Spinal cord (tissue), 9 donors: ENCODE measurements at regions not wholly inside any gene's neighbourhood (a gene's known extent, or its start where the extent isn't known, plus 50 kb on each side); places are given as distances from the start of the nearest gene placed in this dataset.

ENCODE experiments used
- DNase-seq, 6 donors: peaks; one replicate each; pipeline versions ENCODE4 v3.0.0 to v3.0.0-alpha.2; 2013 to 2015; ENCODE audit warnings: low spot score in 6 of 6, low read depth in 4 of 6
- H3K27ac ChIP-seq: one replicate; pipeline ENCODE4 v1.5.1; 2013; ENCODE audit warnings: low read depth, low read length, control low read depth
- H3K27me3 ChIP-seq: one replicate; pipeline ENCODE4 v1.6.1; 2013; ENCODE audit warnings: low read length; ENCODE audit not compliant: control insufficient read depth, insufficient read depth
- H3K36me3 ChIP-seq: one replicate; pipeline ENCODE4 v1.6.1; 2013; ENCODE audit warnings: low read length; ENCODE audit not compliant: control insufficient read depth, insufficient read depth
- H3K4me1 ChIP-seq: one replicate; pipeline ENCODE4 v1.6.1; 2013; ENCODE audit warnings: low read length; ENCODE audit not compliant: control insufficient read depth, insufficient read depth
- H3K4me3 ChIP-seq: one replicate; pipeline ENCODE4 v1.5.1; 2013; ENCODE audit warnings: low read depth, low read length, control low read depth
- H3K9me3 ChIP-seq: one replicate; pipeline ENCODE4 v1.6.1; 2013; ENCODE audit warnings: low read length; ENCODE audit not compliant: control insufficient read depth, insufficient read depth
- WGBS: methylation state at CpG from one replicate; pipeline ENCODE4 v1.1.5; 2013; ENCODE audit warnings: missing lambda C conversion rate; ENCODE audit not compliant: insufficient coverage; 5-methylcytosine and 5-hydroxymethylcytosine counted together
- donor health status: healthy.

GRCh38 chr4:14138106-14138505 lies 510.6 kb upstream of the BOD1L1 start:
- DNase-seq, result peak in 2 of 6 donors; percentile 54 to 65
- no peak overlapping the region for H3K27ac ChIP-seq
- no peaks in the 10 kb centered on the region for H3K36me3 ChIP-seq
- no peaks in the 10 kb centered on the region for H3K27me3 ChIP-seq
- H3K9me3 ChIP-seq, result no peaks in the 10 kb centered on the region
- H3K4me1 ChIP-seq, result no peaks in the 10 kb centered on the region
- H3K4me3 ChIP-seq, result no peak overlapping the region

- Histone ChIP-seq H3K27ac (no peak overlapping the region), H3K4me1 (no peaks in the 10 kb centered on the region), H3K9me3 (no peaks in the 10 kb centered on the region), H3K36me3 (no peaks in the 10 kb centered on the region), H3K4me3 (no peak overlapping the region), H3K27me3 (no peaks in the 10 kb centered on the region)
- no peak for DNase-seq
- no CpG with 5 or more reads among the region's 1 CpG for WGBS
These were observed 516.4 kb upstream of the BOD1L1 start for GRCh38 chr4:14143892-14144291.

GRCh38 chr4:14149176-14150053 lies 521.9 kb upstream of the BOD1L1 start:
- 15% methylated on average over 2 of the region's 6 CpGs for WGBS
- Histone ChIP-seq H3K4me3 (no peak overlapping the region), H3K27me3 (no peaks in the 10 kb centered on the region), H3K27ac (no peak overlapping the region), H3K4me1 (no peaks in the 10 kb centered on the region), H3K36me3 (no peaks in the 10 kb centered on the region), H3K9me3 (no peaks in the 10 kb centered on the region)
- peak in 5 of 6 donors; percentile 24 to 86 (median 35) for DNase-seq

GRCh38 chr4:14151101-14151500 lies 523.6 kb upstream of the BOD1L1 start:
- WGBS, result 83% methylated on average over 1 of the region's 2 CpGs
- no peaks in the 10 kb centered on the region for H3K4me1 ChIP-seq

GRCh38 chr4:14152834-14153519 lies 525.5 kb upstream of the BOD1L1 start:
- no peaks in the 10 kb centered on the region for H3K9me3 ChIP-seq
- no CpG with 5 or more reads among the region's 4 CpGs for WGBS
- H3K36me3 ChIP-seq, result no peaks in the 10 kb centered on the region

More at GRCh38 chr4:14151101-14151500, 523.6 kb upstream of the BOD1L1 start:
- Histone ChIP-seq H3K27ac (no peak overlapping the region), H3K36me3 (no peaks in the 10 kb centered on the region), H3K4me3 (no peak overlapping the region), H3K9me3 (no peaks in the 10 kb centered on the region), H3K27me3 (no peaks in the 10 kb centered on the region)
- no peak for DNase-seq

DNA sequence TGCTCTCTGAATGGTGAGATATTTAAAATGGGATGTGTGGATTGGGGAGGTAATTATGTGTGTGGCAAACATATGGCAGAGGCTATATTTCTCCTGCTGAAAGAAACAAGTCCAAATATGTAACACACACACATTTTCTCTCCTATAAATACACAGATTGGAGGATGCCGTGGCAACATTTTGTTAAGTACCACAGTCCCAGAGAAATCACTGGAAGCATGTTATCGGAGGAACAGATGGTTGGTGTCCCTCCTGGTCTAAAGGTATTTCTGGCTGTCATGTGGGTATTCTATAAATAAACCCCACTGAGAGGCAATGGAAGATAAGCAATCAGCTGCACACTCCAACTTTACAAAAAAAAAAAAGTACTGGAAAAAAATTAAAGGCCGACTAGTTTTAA lies 528.3 kb upstream of the BOD1L1 start:
- Histone ChIP-seq H3K4me3 (no peak overlapping the region), H3K36me3 (no peaks in the 10 kb centered on the region), H3K9me3 (no peaks in the 10 kb centered on the region), H3K27ac (no peak overlapping the region), H3K4me1 (no peaks in the 10 kb centered on the region), H3K27me3 (no peaks in the 10 kb centered on the region)
- DNase-seq, result peak in 2 of 6 donors; percentile 54 to 83
- no CpG with 5 or more reads among the region's 3 CpGs for WGBS

More at GRCh38 chr4:14152834-14153519, 525.5 kb upstream of the BOD1L1 start:
- Histone ChIP-seq H3K4me3 (no peak overlapping the region), H3K27me3 (no peaks in the 10 kb centered on the region), H3K27ac (no peak overlapping the region), H3K4me1 (no peaks in the 10 kb centered on the region)
- DNase-seq, result no peak

DNA sequence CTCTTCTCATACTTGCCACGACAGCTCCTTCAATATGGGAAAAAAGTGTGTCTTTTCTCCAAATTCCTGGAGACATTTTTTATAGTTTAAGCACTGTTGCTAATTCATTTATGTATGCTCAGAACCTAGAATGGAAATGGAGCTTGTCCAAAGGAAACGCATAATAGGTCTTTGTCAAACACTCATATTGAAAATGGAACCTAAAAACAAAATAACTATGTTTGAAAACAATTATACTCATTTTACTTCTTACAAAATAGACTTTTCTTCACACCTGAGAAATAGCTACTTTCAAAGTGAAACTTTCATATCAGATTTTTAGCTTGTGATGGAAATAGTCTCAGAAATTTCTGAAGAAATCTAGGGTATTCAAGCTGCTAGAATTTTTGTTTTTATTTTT lies 529.7 kb upstream of the BOD1L1 start:
- H3K9me3 ChIP-seq, result no peaks in the 10 kb centered on the region
- DNase-seq, result no peak
- no peak overlapping the region for H3K27ac ChIP-seq
- WGBS, result no CpG with 5 or more reads among the region's 2 CpGs
- no peak overlapping the region for H3K4me3 ChIP-seq
- H3K36me3 ChIP-seq, result no peaks in the 10 kb centered on the region
- no peaks in the 10 kb centered on the region for H3K27me3 ChIP-seq
- H3K4me1 ChIP-seq, result no peaks in the 10 kb centered on the region

GRCh38 chr4:14165222-14165920 lies 537.8 kb upstream of the BOD1L1 start:
- Histone ChIP-seq H3K27ac (no peak overlapping the region), H3K9me3 (no peaks in the 10 kb centered on the region), H3K4me3 (no peak overlapping the region), H3K4me1 (no peaks in the 10 kb centered on the region), H3K36me3 (no peaks in the 10 kb centered on the region), H3K27me3 (no peaks in the 10 kb centered on the region)
- 50% methylated on average over 1 of the region's 3 CpGs for WGBS
- DNase-seq, result no peak

DNA sequence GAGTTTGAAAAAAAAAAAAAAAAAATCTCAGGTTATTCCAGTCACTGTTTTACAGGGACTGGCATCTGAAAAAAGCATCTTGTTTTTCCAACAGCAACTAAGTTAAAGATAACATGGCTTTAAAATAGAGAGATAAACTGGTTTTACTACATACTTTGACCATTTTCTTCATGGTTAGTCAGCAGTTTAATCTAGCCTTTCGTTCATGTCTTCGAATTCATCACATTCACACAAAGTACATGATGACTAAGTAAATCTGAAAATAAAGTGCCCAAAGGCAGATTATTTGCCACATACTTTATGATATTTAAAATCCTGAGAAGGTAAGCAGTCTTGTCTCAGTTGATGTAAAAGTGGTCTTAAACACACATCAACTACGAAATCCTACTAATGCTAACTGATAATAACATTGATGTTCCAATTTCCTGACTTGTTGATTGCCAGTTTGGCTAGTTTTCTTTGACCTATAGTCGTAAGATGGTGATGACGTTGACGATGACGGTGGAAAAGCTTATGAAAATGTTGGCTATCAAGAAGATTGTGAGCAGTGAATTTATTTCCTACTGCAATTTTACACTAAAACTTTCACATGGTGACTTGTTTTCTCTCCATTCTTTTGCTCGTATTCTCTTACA lies 540.5 kb upstream of the BOD1L1 start:
- WGBS, result 100% methylated on average over 1 of the region's 8 CpGs
- Histone ChIP-seq H3K27me3 (no peaks in the 10 kb centered on the region), H3K9me3 (no peaks in the 10 kb centered on the region), H3K27ac (no peak overlapping the region), H3K4me3 (no peak overlapping the region), H3K4me1 (no peaks in the 10 kb centered on the region), H3K36me3 (no peaks in the 10 kb centered on the region)
- DNase-seq, result no peak
